HG02943 (cell line): ENCODE measurements at regions not wholly inside any gene's neighbourhood (a gene's known extent, or its start where the extent isn't known, plus 50 kb on each side); places are given as distances from the start of the nearest gene placed in this dataset.
"Not testable (repeated sequence)": the region's sequence is repeated elsewhere in the genome, so short reads cannot be mapped to it uniquely, and the experiment has no call there.

Experiments
- ATAC-seq: cut with Tn5 transposase; IDR thresholded peaks from one replicate; pipeline ENCODE4 v1.9.1; 2021; ENCODE audit warnings: mild to moderate bottlenecking, low read depth, moderate library complexity; ENCODE audit not compliant: unreplicated experiment

DNA sequence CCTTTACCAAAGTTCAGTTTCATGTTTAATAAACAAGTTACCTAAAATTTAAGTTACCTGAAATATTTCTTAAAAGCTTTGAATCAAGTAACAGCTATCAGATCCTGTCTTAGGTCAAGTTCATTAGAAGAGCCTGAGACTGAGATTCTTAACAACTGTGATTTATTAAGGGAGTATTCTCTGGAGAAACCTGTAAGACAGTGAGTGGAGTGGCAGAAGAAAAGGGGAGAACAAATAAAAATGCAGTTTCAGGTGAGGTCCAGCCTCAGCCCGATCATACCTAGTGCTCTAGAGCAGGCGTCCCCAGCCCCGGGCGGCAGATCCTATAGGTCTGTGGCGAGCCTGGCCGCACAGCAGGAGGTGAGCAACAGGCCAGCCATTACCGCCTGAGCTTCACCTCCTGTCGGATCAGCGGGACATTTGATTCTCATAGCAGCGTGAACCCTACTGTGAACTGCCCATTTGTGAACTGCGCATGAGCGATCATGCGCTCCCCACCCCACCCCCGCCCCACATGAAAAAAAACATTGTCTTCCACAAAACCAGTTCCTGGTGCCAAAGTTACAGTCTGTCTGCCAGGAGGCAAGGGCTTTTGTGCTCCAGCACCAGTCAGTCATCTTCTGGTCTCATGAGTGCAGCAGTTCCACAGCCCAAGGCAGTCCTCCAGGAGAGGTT lies 59.2 kb upstream of the ADGRB3 start:
- ATAC-seq: no peak

DNA sequence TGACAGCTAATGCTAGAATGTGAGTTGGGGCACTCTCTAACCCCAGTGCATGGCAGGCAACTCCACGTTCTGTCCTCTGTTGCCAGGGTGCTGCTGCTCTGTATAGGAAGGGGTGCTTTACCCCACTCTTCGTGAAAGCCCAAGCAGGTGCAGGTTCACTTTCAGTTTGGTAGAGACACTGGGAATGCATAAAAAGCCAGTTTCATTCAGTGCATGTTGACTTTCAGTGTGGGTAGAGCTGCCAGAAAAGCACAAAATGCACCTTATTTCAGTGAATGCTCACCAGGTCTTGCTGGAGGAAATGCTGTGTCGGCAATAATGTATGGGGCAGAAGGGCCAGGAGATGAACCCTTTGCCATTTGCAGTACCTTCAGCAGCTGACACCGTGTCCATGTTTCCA lies 62.1 kb upstream of the ADGRB3 start:
- no peak for ATAC-seq

DNA sequence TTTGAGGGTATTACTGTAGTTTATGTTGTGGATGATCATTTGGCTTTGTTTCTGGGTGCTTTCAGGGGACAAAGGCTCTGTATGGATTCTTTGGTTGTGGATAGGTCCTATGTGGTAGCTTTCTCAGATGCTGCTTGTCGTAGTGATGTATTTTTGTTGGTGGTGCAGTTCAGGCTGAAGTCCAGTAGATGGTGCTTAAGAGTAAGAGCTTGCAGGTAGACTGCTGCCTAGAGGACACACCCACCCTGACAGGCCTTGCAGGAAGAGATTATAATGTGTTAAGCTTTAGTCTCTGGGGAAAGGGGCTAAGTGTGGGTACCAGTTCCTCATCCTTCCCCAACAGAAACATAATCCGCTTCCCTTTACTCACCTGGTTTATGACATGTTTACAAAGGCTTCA lies 62.6 kb upstream of the ADGRB3 start:
- ATAC-seq: no peak

DNA sequence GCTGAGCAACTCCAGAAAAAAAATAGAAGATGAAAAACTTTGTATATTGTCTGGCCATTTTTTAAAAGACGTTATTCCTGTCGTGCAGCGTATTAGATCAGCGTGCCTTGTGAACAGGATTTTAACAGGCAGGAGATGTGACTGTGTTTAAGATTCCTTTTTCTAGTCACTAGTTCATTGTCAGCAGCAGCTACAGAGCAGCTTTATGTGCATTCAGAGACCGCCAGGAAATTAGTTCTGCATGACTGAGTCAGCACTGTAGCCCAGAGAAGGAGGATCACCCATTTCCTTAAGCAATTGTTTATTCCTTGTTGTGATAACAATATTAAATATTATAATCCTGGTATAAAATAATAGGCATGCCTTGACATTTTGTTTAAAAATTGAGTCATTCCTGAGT lies 75.4 kb upstream of the ADGRB3 start:
- ATAC-seq: no peak

DNA sequence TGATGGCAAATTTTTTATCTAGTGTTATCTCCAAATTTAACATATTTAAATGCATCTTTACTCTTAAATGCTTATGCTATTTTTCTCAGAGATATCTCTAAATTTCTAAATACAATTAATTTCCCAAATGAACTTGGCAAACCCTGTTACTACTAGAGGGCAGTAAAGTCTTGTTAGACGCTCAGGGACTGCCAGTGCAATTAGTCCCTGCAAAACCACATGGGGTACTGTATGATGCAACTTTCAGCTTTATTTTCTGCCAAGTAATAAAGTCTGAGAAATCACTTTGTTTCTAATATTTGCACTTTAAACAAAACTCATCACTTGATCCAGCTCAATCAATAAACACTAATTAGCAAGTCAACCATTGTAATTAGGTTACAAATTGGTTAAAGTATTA lies 76.0 kb upstream of the ADGRB3 start:
- no peak for ATAC-seq

DNA sequence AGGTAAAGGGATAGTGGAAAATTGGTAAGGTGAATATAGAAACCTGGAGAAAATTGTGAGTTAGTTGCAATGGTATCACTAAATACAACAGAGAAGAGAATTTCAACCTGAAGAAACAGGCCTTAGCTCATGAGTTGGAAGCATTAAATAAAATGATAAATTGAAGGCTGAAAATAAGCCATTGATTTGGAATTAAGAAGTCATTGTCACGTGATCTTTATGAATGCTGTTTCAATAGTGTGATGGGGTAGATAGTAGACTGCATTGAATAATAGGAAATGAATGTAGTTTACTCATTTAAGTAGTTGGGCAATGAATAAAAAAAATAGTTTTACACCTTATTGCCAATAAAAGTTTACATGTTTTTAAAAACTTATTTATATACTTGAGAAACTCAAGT lies 88.5 kb upstream of the ADGRB3 start:
- ATAC-seq: no peak

DNA sequence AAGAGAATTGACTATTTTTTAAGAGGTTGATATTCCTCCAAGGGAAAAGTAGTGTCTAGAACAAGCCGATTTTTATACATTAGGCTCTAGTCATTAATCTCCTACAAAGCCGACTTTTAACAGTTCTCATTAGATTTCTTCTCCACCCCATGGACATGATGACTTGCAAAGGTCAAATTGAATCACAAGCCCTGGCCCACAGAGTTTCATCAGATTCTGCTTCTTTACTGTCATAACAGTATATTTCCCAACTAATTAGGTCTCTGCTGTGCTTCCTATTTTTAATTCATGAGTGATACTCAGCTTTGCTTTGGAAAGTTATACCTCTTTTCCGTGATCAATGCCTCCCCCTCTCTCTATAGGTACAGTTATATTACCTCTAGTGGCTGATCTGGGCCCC lies 90.6 kb upstream of the ADGRB3 start:
- ATAC-seq: no peak

DNA sequence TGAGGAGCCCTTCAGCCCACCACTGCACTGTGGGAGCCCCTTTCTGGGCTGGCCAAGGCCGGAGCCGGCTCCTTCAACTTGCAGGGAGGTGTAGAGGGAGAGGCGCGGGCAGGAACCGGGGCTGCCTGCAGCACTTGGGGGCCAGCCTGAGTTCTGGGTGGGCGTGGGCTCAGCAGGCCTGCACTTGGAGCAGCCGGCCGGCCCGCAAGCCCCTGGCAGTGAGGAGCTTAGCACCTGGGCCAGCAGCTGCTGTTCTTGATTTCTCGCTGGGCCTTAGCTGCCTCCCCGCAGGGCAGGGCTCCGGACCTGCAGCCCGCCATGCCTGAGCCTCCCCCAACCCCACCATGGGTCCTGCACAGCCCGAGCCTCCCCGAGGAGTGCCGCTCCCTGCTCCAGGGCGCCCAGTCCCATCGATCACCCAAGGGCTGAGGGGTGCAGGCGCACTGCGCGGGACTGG lies 101.7 kb upstream of the ADGRB3 start:
- no peak for ATAC-seq

DNA sequence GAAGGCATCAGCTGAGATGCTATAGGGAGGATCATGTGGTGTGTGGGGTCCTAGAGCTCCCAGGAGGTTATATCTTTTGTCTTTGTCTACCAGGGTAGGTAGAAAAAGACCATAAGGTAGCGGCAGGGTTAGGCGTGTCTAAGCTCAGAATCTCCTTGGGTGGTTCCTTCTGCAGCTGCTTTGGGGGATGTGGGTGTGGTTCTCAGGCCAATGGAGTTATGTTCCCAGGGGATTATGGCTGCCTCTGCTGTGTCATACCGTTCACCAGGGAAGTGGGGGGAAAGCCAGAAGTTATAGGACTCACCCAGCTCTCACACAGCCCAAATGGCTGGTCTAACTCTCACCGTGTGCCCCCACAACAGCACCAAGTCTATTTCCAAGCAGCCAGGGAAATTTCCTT lies 107.4 kb upstream of the ADGRB3 start:
- ATAC-seq: no peak

DNA sequence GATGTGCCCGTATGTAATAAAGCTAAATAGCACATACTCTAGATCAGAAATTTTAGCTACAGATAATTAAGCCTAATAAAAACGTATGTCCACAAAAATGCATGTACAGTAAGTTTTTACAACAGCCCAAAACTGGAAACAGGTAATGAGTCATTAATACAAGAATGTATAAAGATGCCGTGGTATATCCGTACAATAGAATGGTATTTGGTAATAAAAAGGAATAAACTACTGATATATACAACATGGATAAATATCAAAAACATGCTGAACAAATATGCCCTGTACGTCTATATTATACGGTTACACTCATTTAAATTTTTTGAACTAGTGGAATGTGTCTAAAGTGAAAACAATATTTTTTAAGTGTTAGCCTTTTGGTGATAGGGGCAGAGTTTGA lies 128.2 kb upstream of the ADGRB3 start:
- ATAC-seq: no peak

DNA sequence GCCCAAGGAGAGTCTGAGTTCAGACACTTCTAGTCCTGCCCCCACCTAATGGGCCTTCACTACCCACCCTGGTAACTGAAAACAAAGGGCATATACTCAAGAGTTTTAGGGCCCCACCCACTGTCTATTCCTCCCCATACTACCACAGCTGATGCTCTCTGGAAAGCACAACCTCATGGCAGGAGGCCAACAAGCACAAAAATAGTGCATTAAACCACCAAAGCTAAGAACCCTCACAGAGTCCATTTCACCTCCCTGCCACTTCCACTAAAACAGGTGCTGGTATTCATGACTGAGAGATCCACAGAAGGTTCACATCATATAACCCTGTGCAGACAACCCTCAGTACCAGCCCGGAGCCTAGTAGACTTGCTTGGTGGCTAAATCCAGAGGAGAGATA lies 132.1 kb upstream of the ADGRB3 start:
- no peak for ATAC-seq

DNA sequence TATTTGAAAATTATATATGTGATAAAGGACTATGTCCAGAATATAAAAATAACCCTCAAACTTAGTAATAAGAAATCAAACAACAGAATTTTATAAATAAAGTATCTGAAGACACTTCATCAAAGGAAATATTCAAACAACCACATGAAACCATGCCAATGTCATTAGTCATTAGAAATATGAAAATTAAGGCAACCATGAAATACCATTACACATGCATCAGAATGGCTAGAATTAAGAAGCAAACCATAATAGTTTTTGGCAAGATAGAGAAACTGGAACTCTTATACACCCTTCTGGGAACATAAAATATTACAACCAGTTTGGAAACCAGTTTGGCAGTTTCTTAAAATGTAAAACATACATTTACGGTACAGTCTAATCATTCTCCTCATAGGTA lies 137.2 kb upstream of the ADGRB3 start:
- no peak for ATAC-seq

DNA sequence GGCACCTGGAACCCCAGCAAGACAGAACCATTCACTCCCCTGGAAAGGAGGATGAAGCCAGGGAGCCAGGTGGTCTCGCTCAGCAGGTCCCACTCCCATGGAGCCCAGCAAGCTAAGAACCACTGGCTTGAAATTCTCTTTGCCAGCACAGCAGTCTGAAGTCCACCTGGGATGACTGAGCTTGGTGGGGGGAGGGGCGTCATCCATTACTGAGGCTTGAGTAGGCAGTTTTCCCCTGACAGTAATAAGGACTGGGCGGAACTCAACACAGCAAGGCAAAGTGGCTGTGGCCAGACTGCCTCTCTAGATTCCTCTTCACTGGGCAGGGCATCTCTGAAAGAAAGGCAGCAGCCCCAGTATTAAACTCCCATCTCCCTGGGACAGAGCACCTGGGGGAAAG lies 140.2 kb upstream of the ADGRB3 start:
- ATAC-seq: not testable (repeated sequence)

DNA sequence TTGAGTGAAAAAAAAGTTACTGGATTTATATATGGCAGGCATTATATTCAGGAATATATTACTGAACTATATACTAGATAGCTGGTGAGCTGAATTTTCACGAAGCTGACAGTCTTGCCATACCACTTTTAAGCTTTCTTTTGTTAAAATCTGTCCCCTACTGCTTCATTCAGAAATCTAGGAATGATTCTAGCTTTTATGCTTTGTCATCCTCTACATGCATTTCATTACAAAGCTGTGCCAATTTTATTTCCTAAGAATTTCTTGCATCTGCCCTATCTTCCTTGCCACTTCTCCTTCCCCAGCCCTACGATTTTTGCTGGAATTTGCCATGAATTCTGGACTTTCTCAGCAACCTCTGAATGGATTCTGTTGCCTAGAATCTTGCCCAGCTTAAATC lies 158.5 kb upstream of the ADGRB3 start:
- no peak for ATAC-seq

DNA sequence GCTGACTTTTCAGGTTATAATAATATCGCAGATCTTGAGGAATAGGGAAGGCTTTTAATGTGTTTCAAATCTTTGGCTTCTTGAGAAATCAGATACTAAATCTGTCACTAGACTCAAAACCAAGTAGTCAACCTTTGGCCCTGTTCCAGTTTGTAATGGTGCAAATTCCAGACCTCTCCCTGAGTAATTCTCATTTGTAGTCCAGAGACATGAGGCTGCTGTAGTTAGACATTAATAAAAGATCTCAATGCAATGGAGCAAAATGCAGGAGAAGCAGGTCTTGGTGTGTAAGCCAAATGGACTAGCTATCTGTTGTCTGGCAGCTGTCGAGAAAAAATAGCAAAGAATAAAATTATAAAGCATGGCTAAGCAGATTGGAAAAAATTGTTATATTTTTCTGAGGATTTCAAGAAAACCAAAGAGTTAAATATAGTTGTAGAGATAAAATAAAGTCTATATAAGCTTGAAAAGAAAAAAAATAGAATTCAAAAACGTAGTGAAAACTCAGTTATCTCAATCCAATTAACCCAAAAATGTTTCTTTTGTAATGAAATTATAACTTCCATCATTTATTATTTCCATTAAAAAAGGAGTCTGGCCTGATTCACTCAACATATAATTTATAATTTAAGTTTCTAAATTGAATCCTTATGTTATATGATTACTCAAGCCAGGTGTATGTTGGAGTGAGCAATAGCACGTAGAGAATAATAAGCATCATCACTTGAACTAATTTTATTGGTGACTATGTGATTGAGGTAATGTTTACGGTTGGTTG lies 161.5 kb upstream of the ADGRB3 start:
- no peak for ATAC-seq

DNA sequence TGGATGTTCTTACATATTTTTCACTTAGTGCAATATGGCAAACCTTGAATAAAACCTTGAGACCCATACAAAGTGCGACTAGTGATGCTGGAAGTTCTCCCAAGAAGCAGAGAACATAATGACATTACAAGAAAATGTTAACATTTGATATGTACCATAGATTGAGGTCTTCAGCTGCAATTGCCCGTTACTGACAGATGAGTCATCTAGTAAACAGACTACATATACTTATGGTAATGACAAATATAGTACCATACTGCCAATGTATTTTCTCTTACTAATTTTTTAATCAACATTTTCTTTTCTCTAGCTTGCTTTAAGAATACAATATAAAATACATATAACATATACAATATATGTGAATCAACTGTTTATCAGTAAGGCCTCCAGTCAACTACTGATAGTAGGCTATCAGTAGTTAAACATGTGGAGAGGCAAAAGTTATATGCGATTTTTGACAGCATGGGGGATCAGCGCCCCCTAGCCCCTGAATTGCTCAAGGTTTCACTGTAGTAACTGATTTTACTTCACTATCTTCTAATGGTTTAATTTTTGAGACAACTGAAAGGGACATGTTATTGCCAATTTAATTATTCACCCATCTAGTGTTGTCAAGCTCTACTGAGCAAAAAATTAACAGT lies 166.7 kb upstream of the ADGRB3 start:
- no peak for ATAC-seq

DNA sequence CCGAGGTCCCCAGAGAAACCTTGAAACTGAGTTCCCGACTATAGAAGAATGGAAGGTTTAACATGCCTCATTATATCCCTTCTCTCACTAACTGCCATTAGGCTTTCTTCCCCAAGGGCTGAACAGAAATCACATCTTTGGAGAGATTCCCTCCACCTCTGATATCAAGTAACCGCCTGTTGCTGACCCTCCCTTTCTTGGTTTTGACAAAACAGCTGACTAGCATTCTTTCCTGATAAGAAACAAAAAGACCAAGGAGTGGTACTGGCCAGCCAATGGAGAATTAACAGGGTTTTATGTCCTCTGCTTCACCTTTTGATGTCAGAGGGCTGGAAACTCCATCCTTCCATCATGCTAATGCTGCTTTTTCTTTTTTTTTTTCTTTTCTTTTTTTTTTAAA lies 176.6 kb upstream of the ADGRB3 start:
- no peak for ATAC-seq

DNA sequence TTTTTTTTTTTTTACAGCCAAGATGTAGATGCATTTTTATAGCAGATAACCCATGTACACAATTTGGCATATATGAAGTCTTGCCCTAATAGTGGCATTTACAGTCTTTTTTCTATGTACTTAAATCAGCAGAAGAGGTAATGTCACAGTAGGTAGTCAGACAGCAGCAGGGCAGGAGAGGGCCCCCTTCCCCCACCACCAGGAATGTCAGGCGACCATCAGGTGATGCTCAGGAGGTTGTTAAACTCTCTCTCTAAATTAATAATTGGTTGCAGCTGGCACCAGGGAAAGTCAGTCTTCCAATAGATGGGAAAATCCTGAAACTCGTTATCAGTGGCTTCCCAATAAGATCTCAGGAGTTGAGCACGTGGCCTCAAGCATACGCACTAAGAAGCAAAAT lies 188.0 kb upstream of the ADGRB3 start:
- ATAC-seq: no peak

DNA sequence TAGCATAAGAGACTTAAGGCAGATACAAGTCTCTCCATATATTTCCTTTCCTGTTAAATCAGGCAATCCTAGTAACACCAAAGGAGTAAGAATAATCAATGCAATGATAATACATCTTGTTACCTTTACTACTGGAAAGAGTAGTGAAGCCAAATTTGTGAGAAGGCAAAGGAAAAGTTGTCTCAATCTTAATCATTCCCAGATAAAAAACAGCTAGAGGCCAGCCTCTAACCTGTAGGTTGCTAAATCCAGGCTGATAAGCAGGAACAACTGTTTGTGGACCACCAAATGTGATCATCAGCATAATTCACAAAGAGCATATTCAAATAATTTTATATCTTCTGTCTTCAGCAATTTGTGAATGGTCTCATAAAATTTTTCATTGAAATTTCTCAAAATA lies 189.2 kb upstream of the ADGRB3 start:
- ATAC-seq: no peak

DNA sequence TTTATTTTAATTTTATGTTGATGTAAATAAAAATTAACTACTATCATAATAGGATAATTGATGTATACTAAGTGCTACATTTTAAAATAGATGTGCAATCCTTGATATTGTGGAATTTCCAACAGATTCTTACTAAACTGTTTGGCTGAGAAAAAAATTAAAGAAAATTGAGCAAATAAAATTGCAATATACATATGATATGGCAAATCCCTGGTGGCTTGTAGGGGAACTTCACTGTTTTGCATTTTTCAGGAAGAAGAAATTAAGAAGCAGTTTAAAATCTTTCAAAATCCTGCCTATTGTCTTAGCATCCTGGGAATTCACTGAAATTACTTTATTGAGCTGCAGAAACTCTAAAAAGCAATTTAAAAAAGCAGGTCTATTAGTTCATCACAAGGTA lies 191.4 kb upstream of the ADGRB3 start:
- no peak for ATAC-seq

DNA sequence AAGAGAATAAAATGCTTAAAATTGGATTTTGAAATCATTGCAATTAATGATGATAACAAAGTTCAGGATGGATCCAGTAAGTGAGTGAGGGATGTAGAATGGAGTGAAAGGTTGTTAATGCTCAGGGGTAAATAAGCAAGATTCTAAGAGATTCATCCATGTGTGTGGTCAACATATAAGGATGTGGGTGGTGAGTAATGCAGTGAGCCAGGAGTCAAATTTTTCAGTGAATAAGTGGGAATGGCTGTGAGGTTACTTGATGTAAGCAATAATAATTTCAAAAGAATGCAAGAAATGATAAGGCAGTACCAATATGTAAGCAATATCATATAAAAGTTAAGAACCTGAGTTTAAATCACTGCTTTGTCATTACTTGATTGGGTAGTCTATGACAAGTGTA lies 207.5 kb upstream of the ADGRB3 start:
- no peak for ATAC-seq

DNA sequence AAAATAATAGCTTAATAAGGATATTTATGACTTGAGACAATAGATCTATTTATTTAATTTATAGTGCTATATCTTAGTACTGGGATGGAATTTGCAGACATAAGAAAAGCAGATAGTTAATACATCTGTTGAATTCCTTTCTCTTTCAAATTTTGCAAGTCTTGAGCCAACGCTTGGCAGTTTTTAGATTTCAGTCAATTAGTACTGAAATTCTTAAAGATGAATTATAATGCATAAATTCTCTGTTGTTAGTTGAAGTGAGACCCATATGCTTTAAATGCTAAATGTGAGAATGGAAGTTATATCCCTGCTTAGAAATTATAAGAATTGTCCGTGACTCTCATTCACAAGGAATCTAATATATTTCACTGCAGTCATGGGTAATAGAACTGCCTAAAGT lies 225.1 kb upstream of the ADGRB3 start:
- ATAC-seq: no peak
